ENCODE measurements at regions not wholly inside any gene's neighbourhood (a gene's known extent, or its start where the extent isn't known, plus 50 kb on each side); places are given as distances from the start of the nearest gene placed in this dataset.

DNA sequence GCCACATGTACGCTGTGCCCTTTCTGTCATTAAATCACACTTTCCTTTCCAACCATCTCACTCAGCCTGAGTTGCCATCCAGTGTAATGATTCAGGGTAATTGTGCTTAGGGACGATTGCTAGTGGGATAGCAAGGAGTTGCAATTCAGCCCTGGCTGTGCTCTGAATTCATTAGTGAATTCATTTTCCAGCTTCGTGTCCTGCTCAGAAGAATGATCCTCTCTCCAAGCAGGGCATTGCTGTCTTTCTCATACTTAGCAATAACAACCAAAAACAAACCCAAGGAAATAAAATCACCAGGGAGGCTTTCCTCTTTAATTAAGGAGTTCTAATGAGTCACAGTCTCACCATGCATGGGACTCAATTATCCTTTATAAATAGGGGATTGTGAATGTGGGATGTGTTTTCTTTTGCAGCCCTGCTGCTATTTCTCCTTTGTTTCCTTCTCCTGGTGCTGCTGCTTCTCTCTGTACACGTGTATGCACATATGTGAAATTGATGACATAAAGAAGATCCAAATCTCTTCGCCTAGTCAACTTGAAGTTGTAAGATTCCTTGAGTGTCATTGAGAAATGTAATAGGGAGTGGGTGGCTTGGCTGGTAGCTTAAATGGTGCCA lies 167.0 kb downstream of the TSEN15 start:
- DNase-seq (ENCODE audit: low read depth, low spot score): no peak

DNA sequence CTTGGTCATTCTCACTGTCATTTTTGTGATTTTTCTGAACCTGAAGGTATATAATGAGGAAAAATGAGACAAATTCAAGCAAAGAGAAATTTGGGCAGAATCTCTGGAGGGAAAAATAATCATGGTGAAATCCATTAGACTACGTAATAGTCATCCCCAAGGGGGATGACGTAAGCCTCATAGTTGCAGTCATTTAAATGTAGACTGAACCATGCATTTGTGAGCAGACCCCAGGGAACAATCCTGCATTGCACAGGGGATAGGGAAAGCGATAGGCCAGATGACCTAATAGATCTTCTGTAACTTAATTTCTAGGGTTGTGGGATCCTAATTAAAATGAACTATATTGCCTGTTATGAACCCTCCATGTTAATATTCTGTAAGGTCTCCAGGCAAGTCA lies 167.4 kb upstream of the C1orf21 start:
- no peak for DNase-seq (ENCODE audit: low read depth, low spot score)

DNA sequence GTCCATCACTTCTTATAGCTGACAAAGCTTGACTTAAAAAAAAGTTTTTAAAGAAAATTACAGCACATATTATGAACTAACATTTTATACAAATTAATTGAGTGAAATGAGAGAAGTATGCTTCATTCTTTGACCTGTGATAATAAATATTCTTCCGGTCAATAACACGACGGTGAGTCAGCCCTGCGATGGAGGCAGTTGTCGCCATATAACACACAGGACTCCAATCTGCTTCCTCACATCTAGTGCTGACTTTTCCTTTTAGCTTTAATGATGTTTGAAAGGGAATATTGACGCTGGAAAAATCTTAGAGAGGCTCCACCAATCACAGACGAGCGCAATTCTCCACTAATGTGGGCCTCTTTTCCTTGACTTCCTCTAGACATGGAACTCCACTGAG lies 166.9 kb upstream of the C1orf21 start:
- DNase-seq (ENCODE audit: low read depth, low spot score): no peak

DNA sequence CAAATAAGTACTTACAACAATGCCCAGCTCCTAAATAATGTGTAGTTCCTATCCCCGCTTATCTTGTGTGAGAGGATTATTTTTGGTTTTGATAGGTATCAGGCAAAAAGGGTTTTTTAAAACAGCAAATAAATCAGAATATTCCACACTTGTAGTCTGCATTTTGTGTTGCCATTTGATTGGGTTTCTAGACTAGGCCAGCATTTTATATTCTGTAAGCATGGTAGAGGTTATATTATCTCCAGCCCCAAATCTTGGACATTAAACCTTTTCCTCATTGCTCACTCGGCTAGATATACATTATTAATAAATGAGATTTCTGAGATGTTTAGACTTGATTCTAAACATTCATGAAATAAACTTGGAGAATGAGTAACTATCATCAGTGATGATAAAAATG lies 165.7 kb upstream of the C1orf21 start:
- DNase-seq (ENCODE audit: low read depth, low spot score): no peak

- DNase-seq (ENCODE audit: low read depth, low spot score): peak; percentile 67
Observed at GRCh38 chr1:184222652-184223052, 164.2 kb upstream of the C1orf21 start.

- DNase-seq (ENCODE audit: low read depth, low spot score): peak; percentile 80
Observed at GRCh38 chr1:184223216-184223615, 163.6 kb upstream of the C1orf21 start.

- DNase-seq (ENCODE audit: low read depth, low spot score): no peak
Observed at GRCh38 chr1:184225283-184226099, 161.3 kb upstream of the C1orf21 start.

DNA sequence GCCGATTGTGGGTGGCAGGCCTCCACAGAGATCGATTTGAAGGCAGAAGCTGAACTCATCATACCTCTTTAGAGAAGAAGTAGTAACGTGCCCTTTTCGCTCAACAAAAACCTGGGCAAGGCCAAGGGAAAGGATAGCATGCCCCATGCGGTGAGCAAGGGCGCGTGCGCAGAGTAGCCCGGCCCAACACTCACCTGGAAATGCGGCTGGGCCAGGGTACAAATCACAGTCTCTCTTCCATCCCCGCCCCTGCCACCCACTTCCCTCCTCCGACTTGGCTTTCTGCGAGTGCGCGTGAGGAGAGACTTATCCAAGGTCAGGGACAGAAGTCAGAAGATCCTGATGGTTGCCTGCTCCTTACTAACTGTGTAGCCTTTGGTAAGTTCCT lies 160.7 kb upstream of the C1orf21 start:
- DNase-seq (ENCODE audit: low read depth, low spot score): no peak

DNA sequence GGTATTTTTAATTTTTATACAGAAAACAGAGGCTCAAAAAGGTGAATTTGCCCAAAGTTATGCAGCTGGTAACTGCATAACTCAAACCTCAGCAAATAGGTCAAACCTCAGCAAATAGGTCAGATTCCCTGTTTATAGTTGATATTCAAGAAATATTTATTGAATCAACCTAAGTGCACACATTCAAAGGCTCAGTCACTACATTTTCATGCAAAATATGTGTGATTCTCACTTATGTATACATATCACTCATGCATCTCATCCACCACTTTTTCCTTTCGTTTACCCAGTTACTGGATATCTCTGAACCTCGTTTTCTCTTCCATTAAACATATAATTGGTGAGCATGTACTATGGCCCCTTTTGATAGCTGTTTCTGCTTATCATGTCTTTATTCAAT lies 158.3 kb upstream of the C1orf21 start:
- no peak for DNase-seq (ENCODE audit: low read depth, low spot score)

DNA sequence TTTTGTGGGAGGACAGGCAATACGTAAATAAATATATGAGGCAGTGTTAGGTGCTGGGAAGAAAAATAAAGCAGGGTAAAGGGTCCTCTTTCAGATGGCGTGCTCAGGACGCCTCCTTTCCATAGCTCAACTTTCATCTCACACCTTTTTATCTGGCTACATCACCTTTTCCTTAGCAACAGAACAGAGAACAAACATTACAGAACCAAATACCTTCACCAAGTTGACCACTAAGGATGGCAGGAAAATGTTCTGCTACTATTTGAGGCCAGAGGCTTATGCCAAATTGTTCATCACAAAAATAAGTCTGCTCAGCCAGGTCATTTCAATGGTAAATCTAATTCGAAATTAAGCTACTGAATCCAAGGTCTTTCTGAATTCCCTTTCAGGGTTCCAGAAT lies 149.2 kb upstream of the C1orf21 start:
- no peak for DNase-seq (ENCODE audit: low read depth, low spot score)

DNA sequence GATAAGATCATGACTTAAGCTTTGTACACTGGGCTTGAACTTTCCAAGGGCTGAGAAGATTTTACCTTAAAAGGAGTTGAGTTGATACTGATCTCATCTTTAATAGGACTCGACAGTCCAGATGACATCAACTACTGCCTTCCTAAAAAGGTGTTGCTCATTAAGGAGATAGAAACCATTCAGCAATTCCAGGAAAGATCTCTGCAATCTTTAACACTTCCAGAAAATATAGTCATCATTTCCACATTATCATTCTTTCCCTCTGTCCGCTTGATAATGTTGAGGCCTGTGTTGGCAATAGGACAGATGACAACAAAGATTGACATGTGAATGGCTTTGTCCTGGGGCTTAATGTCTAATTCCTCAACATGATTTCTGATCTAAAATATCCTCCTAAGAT lies 145.4 kb upstream of the C1orf21 start:
- DNase-seq (ENCODE audit: low read depth, low spot score): no peak

- DNase-seq (ENCODE audit: low read depth, low spot score): peak; percentile 33
Observed at GRCh38 chr1:184242507-184242943, 144.3 kb upstream of the C1orf21 start.

- DNase-seq (ENCODE audit: low read depth, low spot score): no peak
Observed at GRCh38 chr1:184244962-184245361, 141.9 kb upstream of the C1orf21 start.

DNA sequence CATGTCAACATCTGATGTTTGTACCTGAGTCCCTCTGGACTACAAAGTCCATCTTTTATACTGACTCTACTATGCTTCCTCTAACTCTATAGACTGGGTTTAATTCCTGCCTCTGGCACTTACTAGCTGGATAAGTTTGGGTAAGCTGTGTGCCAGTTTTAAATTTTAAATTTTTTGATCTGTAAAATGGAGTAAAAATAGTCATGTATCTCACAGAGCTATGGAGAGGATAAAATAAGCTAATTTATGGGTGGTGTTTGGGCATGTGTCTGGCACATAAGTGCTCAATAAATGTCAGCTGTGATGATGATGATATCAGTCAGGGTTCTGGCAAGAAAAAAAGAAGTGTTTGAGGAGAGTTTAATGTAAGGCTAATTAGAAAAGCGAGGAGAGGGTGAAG lies 139.2 kb upstream of the C1orf21 start:
- no peak for DNase-seq (ENCODE audit: low read depth, low spot score)

DNA sequence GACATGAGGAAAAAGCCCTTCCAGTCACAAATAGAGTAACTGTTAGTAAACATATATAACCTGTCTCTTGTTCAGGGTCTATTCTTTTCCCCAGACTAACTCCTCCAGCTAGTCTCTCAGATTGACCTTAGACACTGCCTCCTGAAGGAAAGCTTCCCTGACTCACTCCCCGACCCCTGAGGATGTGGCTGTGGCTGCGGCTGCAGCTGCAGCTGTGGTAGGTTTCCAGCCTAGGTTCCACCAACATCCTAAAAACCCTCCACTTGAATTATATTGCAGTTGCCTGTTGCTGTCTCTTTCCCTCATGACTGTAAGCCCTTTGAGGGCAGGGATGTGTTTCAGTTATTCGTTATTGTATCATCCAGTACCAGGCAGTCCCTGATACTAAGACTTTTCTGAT lies 132.9 kb upstream of the C1orf21 start:
- DNase-seq (ENCODE audit: low read depth, low spot score): no peak

GRCh38 chr1:184254849-184255248 lies 132.0 kb upstream of the C1orf21 start:
- peak; percentile 67 for DNase-seq (ENCODE audit: low read depth, low spot score)

DNA sequence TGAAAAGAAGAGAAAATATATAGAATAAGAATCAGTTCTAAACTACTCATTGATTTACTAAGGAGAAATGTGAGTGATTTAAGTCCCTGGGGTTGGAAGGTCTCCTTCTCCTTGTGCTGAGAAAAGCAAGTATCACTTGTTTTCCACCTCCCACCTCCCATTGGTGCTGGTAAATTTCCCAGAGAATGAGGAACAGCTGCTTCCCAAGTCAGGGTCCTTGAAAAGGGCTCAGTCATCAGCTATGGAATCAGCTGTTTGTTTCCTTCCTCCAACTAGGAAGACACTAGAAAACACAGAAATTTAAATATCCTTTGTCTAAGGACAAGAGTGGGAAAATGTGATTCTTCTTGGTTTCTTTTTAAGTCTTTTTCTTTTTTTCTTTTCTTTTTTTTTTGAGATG lies 131.3 kb upstream of the C1orf21 start:
- DNase-seq (ENCODE audit: low read depth, low spot score): no peak

DNA sequence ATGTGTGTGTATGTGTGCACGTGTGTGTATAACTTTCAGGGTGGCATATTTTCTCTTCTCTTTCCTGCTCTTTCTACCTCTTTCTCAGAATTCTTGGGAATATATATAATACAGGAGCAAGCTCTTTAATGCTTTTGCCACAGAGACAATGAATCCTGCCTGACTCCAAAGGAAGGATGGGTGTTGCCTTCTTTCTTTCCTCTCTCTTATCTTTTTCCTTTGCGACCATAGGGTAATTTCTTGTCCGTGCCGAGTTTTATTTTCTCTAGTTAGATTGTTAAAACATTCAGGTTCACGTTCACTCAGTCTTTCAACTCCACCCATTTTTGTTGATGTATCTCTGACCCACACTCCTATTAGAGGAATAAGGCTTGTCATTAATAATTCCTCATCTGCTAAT lies 129.0 kb upstream of the C1orf21 start:
- DNase-seq (ENCODE audit: low read depth, low spot score): no peak

GRCh38 chr1:184258525-184258924 lies 128.3 kb upstream of the C1orf21 start:
- DNase-seq (ENCODE audit: low read depth, low spot score): no peak

DNA sequence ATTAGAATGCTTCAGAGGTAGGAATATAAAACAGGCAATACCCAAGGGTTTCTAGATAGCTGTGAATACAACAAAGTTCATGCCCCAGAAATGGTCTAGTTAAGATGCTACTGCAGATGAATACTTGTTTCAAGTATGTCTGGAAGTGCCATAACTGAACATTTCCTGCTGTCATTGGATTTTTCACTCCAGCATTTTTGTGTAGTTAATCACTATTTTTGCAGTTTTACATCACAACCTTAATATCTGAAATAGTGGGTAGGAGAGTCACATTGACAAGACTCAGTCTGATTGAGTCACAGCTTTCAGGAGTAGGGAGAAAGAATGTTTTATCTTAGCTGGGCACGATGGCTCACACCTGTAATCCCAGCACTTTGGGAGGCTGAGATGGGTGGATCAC lies 126.4 kb upstream of the C1orf21 start:
- no peak for DNase-seq (ENCODE audit: low read depth, low spot score)

DNA sequence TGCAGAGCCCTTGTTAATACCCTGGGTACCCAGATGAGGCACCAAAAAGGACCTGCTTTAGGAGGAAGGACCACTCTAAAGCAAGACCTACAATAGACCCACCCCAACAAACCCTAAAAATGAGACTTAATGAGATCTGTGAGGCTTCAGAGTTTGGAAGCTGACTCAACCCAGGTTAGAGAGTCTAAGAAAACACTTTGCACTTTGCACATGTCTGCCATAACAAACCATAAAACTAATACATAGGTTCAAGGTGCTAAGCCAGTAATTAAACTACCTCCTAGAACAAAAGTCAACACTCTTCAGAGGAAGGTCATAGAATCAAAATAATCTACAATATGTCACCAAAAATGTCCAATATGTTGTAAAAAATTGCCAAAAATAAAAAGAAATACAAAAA lies 124.7 kb upstream of the C1orf21 start:
- DNase-seq (ENCODE audit: low read depth, low spot score): no peak

GRCh38 chr1:184267747-184268146 lies 119.1 kb upstream of the C1orf21 start:
- no peak for DNase-seq (ENCODE audit: low read depth, low spot score)

GRCh38 chr1:184270556-184270955 lies 116.3 kb upstream of the C1orf21 start:
- peak; percentile 48 for DNase-seq (ENCODE audit: low read depth, low spot score)
